HepG2 (cell line): ENCODE measurements at regions not wholly inside any gene's neighbourhood (a gene's known extent, or its start where the extent isn't known, plus 50 kb on each side); places are given as distances from the start of the nearest gene placed in this dataset.

ENCODE experiments used
- ATAC-seq: fragments of 200-7000 bp; cut with Tn5 transposase; 3 replicates; pipeline ENCODE4 v1.9.1; 2020; ENCODE audit warnings: mild to moderate bottlenecking, moderate library complexity
- BruUV-seq: library from RNA; stranded (reverse); fragments of 400-500 nt; replicated peaks from 2 replicates; lab custom pipeline; 2021; lab: Mats Ljungman, UMichigan
- CTCF ChIA-PET: fragments of 300-600 bp; formaldehyde crosslinking; extraction: SDS; loops from one replicate; lab custom pipeline; 2021; ENCODE audit warnings: low total read pairs, inconsistent platforms, low intra/inter-chr PET ratio; lab: Yijun Ruan, JAX
- POLR2A ChIA-PET: fragments of 350-600 bp; sonication (Branson Sonifier 250); formaldehyde crosslinking; loops from one replicate; lab custom pipeline; 2020; ENCODE audit warnings: antibody characterized with exemption, inconsistent platforms; lab: Yijun Ruan, JAX
- DNase-seq: peaks from one replicate; pipeline ENCODE4 v3.0.0-alpha.2; 2015; ENCODE audit warnings: low spot score
- FAIRE-seq: peaks from 3 replicates; lab custom pipeline; 2011; peaks lifted over from hg19 to GRCh38; lab: Jason Lieb, UNC
- H2AFZ ChIP-seq: one replicate; pipeline ENCODE4 v1.6.1; 2011; ENCODE audit warnings: low read length, inconsistent platforms
- H3K27ac ChIP-seq: fragments of 300-600 bp; 3 replicates; pipeline ENCODE4 v1.8.0; 2011; ENCODE audit warnings: mixed run types, mild to moderate bottlenecking, mixed read lengths, low read length, inconsistent platforms; ENCODE audit not compliant: insufficient read depth; ENCODE audit errors: extremely low read length
- H3K27me3 ChIP-seq, 2 experiments: fragments of 200-600 bp in 1 of 2; 2 replicates in 1 of 2; 3 replicates in 1 of 2; pipeline versions ENCODE4 v1.6.0 to v1.8.0; 2011; ENCODE audit warnings: low read length in 2 of 2, mild to moderate bottlenecking in 2 of 2, moderate library complexity in 2 of 2, inconsistent platforms in 1 of 2; ENCODE audit not compliant: insufficient read depth in 2 of 2, control insufficient read depth in 1 of 2
- H3K36me3 ChIP-seq, 2 experiments: fragments of 200-600 bp in 1 of 2; replicated peaks in 1 of 2; 2 replicates in 1 of 2; 3 replicates in 1 of 2; pipeline versions ENCODE4 v1.5.1 to v1.8.0; 2011; ENCODE audit warnings: low read length in 2 of 2, inconsistent platforms in 1 of 2; ENCODE audit not compliant: insufficient read depth in 2 of 2, control insufficient read depth in 1 of 2
- H3K4me1 ChIP-seq: 2 replicates; pipeline ENCODE4 v1.5.1; 2012; ENCODE audit warnings: low read length, inconsistent platforms; ENCODE audit not compliant: insufficient read depth
- H3K4me2 ChIP-seq: 2 replicates; pipeline ENCODE4 v1.6.0; 2011; ENCODE audit warnings: low read depth, low read length, inconsistent platforms
- H3K4me3 ChIP-seq, 3 experiments: fragments of 200-600 bp in 1 of 3; sonication (generic), shearing (Covaris generic) in 1 of 3; replicated peaks in 1 of 3; 2 replicates each; pipeline ENCODE4 v1.5.1; 2011 to 2016; ENCODE audit warnings: low read length in 3 of 3, inconsistent platforms in 2 of 3, low read depth in 2 of 3, mild to moderate bottlenecking in 2 of 3, control low read depth in 1 of 3, mixed read lengths in 1 of 3; ENCODE audit not compliant: insufficient read depth in 1 of 3
- H3K79me2 ChIP-seq: one replicate; pipeline ENCODE4 v1.6.1; 2011; ENCODE audit warnings: low read length, inconsistent platforms; ENCODE audit not compliant: insufficient read depth
- H3K9ac ChIP-seq: 2 replicates; pipeline ENCODE4 v1.6.0; 2011; ENCODE audit warnings: mild to moderate bottlenecking, low read depth, low read length, inconsistent platforms; ENCODE audit not compliant: insufficient read depth
- H3K9me3 ChIP-seq: 2 replicates; pipeline ENCODE4 v1.5.1; 2012; ENCODE audit warnings: mild to moderate bottlenecking, low read length
- H4K20me1 ChIP-seq: 2 replicates; pipeline ENCODE4 v1.6.0; 2011; ENCODE audit warnings: inconsistent platforms, mild to moderate bottlenecking, low read length, moderate library complexity; ENCODE audit not compliant: insufficient read depth
- E2F5 ChIP-seq: sonication (generic); formaldehyde crosslinking; conservative IDR thresholded peaks from 2 replicates; pipeline ENCODE4 v1.4.0; 2020; ENCODE audit warnings: missing genetic modification reagents
- IRX3 ChIP-seq: sonication (generic); formaldehyde crosslinking; IDR thresholded peaks from 2 replicates; pipeline ENCODE4 v1.8.1; 2023; ENCODE audit warnings: mild to moderate bottlenecking, low read depth, missing genetic modification reagents, borderline replicate concordance
- MAFK ChIP-seq, 2 experiments: IDR thresholded peaks in 1 of 2; conservative IDR thresholded peaks in 1 of 2; 2 replicates each; pipeline ENCODE4 v1.6.1; 2011; ENCODE audit warnings: improper control_type of control experiment in 2 of 2, low read length in 2 of 2
- RARA ChIP-seq: IDR thresholded peaks from 2 replicates; pipeline ENCODE4 v1.6.1; 2016; ENCODE audit warnings: missing genetic modification reagents, missing compliant biosample characterization
- RBFOX2 ChIP-seq: fragments of 200-400 bp; formaldehyde crosslinking; IDR thresholded peaks from 2 replicates; pipeline ENCODE4 v1.6.1; 2017; ENCODE audit warnings: low read depth, mild to moderate bottlenecking, low read length
- SALL2 ChIP-seq: sonication (generic); formaldehyde crosslinking; IDR thresholded peaks from 2 replicates; pipeline ENCODE4 v1.8.1; 2023; ENCODE audit warnings: mild to moderate bottlenecking, missing genetic modification reagents, inconsistent platforms
- ZFP36 ChIP-seq: fragments of 150-350 bp; IDR thresholded peaks from 2 replicates; pipeline ENCODE4 v1.6.1; 2018; ENCODE audit warnings: borderline replicate concordance, low read length, low read depth; ENCODE audit not compliant: partially characterized antibody
- ZNF614 ChIP-seq: IDR thresholded peaks from 2 replicates; pipeline ENCODE4 v1.6.1; 2018; ENCODE audit warnings: missing biosample characterization, missing genetic modification reagents, inconsistent platforms, borderline replicate concordance
- WGBS: methylation state at CpG from one replicate; pipeline ENCODE4 v1.1.6; 2017; ENCODE audit warnings: low lambda C conversion rate; 5-methylcytosine and 5-hydroxymethylcytosine counted together
- in situ Hi-C: cut with HindIII; loops from 2 replicates; pipeline ENCODE4 v1.10.0; 2017; ENCODE audit warnings: low pct_unique_long_range_greater_than_20kb; ENCODE audit not compliant: extremely low pct_ligation_motif_present
- intact Hi-C: fragments of 100-400 bp; cut with micrococcal nuclease; formaldehyde crosslinking; loops from one replicate; pipeline ENCODE4 v1.10.0; 2022; ENCODE audit not compliant: unreplicated experiment
- TF ChIP-seq, protein P1 (sequence below): sonication (generic); formaldehyde crosslinking; IDR thresholded peaks from 2 replicates; pipeline ENCODE4 v1.9.0; 2022; ENCODE audit warnings: missing genetic modification reagents, mild to moderate bottlenecking, borderline replicate concordance

DNA sequence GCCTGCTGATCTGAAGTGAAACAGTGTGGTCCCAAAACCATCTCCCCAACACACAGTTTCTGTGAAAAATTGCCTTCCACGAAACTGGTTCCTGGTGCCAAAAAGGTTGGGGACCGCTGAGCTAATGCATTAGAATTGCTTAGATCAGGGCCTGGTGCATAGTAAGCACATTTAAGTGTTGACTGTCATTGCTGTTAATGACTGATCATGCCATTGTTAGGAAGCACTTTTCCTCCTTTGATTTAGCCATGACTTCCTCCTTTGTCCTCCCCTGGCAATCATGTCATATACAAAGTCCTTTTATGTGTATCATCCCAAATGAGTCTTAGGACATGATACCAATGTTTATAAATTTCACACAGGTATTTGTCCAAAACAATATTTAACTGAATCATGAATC lies 81.5 kb upstream of the ATP11B start:
- intact Hi-C loops (loop anchor here (10.0 kb wide), 4 partner anchors 83 to 673 kb away; partner anchors contain the start of gene ATP11B), in situ Hi-C loops (loop anchor here (10.0 kb wide), 1 partner anchor 123 kb away; no protein-coding TSS in a partner anchor)
- peak overlapping the region; percentile 2 for H3K27ac ChIP-seq
- H3K27me3 ChIP-seq: no peaks in the 10 kb centered on the region
- POLR2A ChIA-PET: no interaction called here
- WGBS: 32% methylated on average over 2 of the region's 2 CpGs
- no peaks in the 10 kb centered on the region for H3K79me2 ChIP-seq
- no peak for DNase-seq
- H3K4me2 ChIP-seq: peak overlapping the region; percentile 50
- H3K9me3 ChIP-seq: no peaks in the 10 kb centered on the region
- CTCF ChIA-PET: no interaction called here
- BruUV-seq: no TSS peak
- H3K9ac ChIP-seq: no peak overlapping the region
- no peak overlapping the region for H3K4me3 ChIP-seq
- FAIRE-seq: no peak
- H3K4me1 ChIP-seq: peaks cover 35% of the 10 kb centered on the region
- H3K36me3 ChIP-seq: no peaks in the 10 kb centered on the region
- ATAC-seq: peak; percentile 35
- H4K20me1 ChIP-seq: no peaks in the 10 kb centered on the region
- TF ChIP-seq RBFOX2 (no peak), MAFK (conservative IDR thresholded peaks at IDR 0.05 in 1 of 2, IDR thresholded peaks at IDR 0.05 in 1 of 2; ENCODE audit: low read length in 2 of 2) (0 out of 4 replicates have a peak, but pooled peaks of 1 of the 2 experiments have one; percentile 3), IRX3 (CRISPR knock-in tag) (no peak), E2F5 (CRISPR knock-in tag) (no peak), ZFP36 (no peak), RARA (no peak), ZNF614 (CRISPR knock-in tag) (no peak), SALL2 (CRISPR knock-in tag) (0 out of 2 replicates have a peak, but pooled peaks have one; percentile 5)
- TF ChIP-seq, protein P1, sequence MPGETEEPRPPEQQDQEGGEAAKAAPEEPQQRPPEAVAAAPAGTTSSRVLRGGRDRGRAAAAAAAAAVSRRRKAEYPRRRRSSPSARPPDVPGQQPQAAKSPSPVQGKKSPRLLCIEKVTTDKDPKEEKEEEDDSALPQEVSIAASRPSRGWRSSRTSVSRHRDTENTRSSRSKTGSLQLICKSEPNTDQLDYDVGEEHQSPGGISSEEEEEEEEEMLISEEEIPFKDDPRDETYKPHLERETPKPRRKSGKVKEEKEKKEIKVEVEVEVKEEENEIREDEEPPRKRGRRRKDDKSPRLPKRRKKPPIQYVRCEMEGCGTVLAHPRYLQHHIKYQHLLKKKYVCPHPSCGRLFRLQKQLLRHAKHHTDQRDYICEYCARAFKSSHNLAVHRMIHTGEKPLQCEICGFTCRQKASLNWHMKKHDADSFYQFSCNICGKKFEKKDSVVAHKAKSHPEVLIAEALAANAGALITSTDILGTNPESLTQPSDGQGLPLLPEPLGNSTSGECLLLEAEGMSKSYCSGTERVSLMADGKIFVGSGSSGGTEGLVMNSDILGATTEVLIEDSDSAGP (CRISPR knock-in tag): no peak
- H2AFZ ChIP-seq: no peak overlapping the region
